NCI-H510A treated with DMSO at 0.1 percent for 48 hours (cell line): ENCODE measurements at regions not wholly inside any gene's neighbourhood (a gene's known extent, or its start where the extent isn't known, plus 50 kb on each side); places are given as distances from the start of the nearest gene placed in this dataset.
"Not testable (repeated sequence)": the region's sequence is repeated elsewhere in the genome, so short reads cannot be mapped to it uniquely, and the experiment has no call there.

Source experiments
- DNase-seq: peaks from one replicate; lab custom pipeline; 2025; lab: John Stamatoyannopoulos, UW

- no peak for DNase-seq
Measured at GRCh38 chr4:52373650-52374049, 285.5 kb downstream of the USP46 start.

- no peak for DNase-seq
Measured at GRCh38 chr4:52374877-52375276, 284.2 kb downstream of the USP46 start.

- peak; percentile 58 for DNase-seq
Measured at GRCh38 chr4:52376132-52376704, 282.9 kb downstream of the USP46 start.

GRCh38 chr4:52377563-52377962 is 281.5 kb downstream of the USP46 start:
- DNase-seq = no peak

GRCh38 chr4:52407545-52407944 is 251.6 kb downstream of the USP46 start:
- DNase-seq = peak; percentile 3

- no peak for DNase-seq
Measured at GRCh38 chr4:52408032-52408431, 251.1 kb downstream of the USP46 start.

- DNase-seq = no peak
Measured at GRCh38 chr4:52408471-52408870, 250.6 kb downstream of the USP46 start.

- not testable (repeated sequence) for DNase-seq
Measured at GRCh38 chr4:52409766-52410165, 249.3 kb downstream of the USP46 start.

- DNase-seq = no peak
Measured at GRCh38 chr4:52410971-52411370, 248.1 kb downstream of the USP46 start.

GRCh38 chr4:52420330-52420729 is 238.8 kb downstream of the USP46 start:
- no peak for DNase-seq

GRCh38 chr4:52421811-52422213 is 237.3 kb downstream of the USP46 start:
- DNase-seq = no peak

- DNase-seq = no peak
Measured at GRCh38 chr4:52423967-52424366, 235.1 kb downstream of the USP46 start.

- DNase-seq = no peak
Measured at GRCh38 chr4:52425751-52426326, 233.3 kb downstream of the USP46 start.

- DNase-seq = no peak
Measured at GRCh38 chr4:52431410-52431809, 227.7 kb downstream of the USP46 start.

GRCh38 chr4:52431869-52432268 is 227.2 kb downstream of the USP46 start:
- DNase-seq = no peak

- DNase-seq = not testable (repeated sequence)
Measured at GRCh38 chr4:52442524-52442923, 216.6 kb downstream of the USP46 start.

GRCh38 chr4:52472444-52472843 is 186.7 kb downstream of the USP46 start:
- DNase-seq = no peak

GRCh38 chr4:52477191-52477780 is 181.8 kb downstream of the USP46 start:
- DNase-seq = no peak

- DNase-seq = no peak
Measured at GRCh38 chr4:52483186-52483890, 175.8 kb downstream of the USP46 start.

- no peak for DNase-seq
Measured at GRCh38 chr4:52507774-52508173, 151.3 kb downstream of the USP46 start.

- DNase-seq = no peak
Measured at GRCh38 chr4:52510939-52511565, 148.0 kb downstream of the USP46 start.

GRCh38 chr4:52511825-52512224 is 147.3 kb downstream of the USP46 start:
- no peak for DNase-seq

GRCh38 chr4:52512291-52512690 is 146.8 kb downstream of the USP46 start:
- DNase-seq = no peak
